ENCODE measurements at regions not wholly inside any gene's neighbourhood (a gene's known extent, or its start where the extent isn't known, plus 50 kb on each side); places are given as distances from the start of the nearest gene placed in this dataset.

GRCh38 chr21:24824209-24824608 lies 783.1 kb downstream of the MRPL39 start:
- TF ChIP-seq, protein P1, sequence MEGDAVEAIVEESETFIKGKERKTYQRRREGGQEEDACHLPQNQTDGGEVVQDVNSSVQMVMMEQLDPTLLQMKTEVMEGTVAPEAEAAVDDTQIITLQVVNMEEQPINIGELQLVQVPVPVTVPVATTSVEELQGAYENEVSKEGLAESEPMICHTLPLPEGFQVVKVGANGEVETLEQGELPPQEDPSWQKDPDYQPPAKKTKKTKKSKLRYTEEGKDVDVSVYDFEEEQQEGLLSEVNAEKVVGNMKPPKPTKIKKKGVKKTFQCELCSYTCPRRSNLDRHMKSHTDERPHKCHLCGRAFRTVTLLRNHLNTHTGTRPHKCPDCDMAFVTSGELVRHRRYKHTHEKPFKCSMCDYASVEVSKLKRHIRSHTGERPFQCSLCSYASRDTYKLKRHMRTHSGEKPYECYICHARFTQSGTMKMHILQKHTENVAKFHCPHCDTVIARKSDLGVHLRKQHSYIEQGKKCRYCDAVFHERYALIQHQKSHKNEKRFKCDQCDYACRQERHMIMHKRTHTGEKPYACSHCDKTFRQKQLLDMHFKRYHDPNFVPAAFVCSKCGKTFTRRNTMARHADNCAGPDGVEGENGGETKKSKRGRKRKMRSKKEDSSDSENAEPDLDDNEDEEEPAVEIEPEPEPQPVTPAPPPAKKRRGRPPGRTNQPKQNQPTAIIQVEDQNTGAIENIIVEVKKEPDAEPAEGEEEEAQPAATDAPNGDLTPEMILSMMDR (IDR thresholded peaks at IDR 0.05; ENCODE audit: low read depth, low read length, missing input control): no peak
- TF ChIP-seq GABPA (IDR thresholded peaks at IDR 0.05 in 1 of 2, conservative IDR thresholded peaks at IDR 0.05 in 1 of 2) (no peak), RAD21 (IDR thresholded peaks at IDR 0.05) (no peak), SP1 (IDR thresholded peaks at IDR 0.05) (no peak)
- TF ChIP-seq, protein P2, sequence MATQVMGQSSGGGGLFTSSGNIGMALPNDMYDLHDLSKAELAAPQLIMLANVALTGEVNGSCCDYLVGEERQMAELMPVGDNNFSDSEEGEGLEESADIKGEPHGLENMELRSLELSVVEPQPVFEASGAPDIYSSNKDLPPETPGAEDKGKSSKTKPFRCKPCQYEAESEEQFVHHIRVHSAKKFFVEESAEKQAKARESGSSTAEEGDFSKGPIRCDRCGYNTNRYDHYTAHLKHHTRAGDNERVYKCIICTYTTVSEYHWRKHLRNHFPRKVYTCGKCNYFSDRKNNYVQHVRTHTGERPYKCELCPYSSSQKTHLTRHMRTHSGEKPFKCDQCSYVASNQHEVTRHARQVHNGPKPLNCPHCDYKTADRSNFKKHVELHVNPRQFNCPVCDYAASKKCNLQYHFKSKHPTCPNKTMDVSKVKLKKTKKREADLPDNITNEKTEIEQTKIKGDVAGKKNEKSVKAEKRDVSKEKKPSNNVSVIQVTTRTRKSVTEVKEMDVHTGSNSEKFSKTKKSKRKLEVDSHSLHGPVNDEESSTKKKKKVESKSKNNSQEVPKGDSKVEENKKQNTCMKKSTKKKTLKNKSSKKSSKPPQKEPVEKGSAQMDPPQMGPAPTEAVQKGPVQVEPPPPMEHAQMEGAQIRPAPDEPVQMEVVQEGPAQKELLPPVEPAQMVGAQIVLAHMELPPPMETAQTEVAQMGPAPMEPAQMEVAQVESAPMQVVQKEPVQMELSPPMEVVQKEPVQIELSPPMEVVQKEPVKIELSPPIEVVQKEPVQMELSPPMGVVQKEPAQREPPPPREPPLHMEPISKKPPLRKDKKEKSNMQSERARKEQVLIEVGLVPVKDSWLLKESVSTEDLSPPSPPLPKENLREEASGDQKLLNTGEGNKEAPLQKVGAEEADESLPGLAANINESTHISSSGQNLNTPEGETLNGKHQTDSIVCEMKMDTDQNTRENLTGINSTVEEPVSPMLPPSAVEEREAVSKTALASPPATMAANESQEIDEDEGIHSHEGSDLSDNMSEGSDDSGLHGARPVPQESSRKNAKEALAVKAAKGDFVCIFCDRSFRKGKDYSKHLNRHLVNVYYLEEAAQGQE (IDR thresholded peaks at IDR 0.05): no peak
